ENCODE measurements at regions not wholly inside any gene's neighbourhood (a gene's known extent, or its start where the extent isn't known, plus 50 kb on each side); places are given as distances from the start of the nearest gene placed in this dataset.

DNA sequence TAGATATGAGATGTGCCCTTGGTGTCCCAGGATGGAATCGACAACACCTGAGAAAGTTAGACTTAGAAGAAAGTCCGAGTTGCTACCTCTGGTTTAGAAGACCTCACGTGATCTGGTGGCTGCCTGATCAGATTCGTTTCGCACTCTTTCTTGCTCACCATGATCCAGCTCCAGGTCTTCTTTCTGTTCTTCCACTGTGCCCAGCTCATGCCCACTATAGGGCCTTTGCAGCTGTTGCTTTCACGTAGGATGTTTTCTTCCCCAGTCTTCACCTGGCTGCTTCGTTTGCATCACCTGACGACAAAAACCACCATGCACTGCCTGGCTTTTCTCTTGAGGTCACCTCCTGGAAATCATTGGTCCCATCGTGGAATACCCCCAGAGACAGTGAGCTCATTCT, 311.1 kb downstream of the PRDM2 start:
- TF ChIP-seq CTCF (IDR thresholded peaks at IDR 0.05; ENCODE audit: low read depth, low read length): no peak
- no peak overlapping the region for H3K4me3 ChIP-seq (ENCODE audit: low read depth, low read length)

DNA sequence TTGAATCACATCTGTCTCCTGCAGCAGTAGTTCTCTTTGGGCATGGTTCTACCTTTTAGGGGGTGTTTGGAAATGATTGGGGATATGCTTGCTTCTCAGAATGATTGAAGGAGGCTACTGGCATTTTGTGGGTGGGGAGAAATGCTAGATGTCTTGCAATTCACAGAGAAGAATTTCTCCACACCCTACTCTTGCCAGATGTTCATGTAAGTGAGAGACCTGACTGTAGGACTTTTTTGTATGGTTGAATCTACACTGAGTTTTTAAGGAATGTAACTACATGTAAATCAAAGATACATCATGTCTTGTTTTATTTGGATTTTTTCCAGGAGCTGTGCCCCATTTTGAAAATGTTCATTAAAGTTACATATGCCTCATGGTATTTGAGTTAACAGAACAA, 311.9 kb downstream of the PRDM2 start:
- H3K4me3 ChIP-seq (ENCODE audit: low read depth, low read length): no peak overlapping the region
- TF ChIP-seq CTCF (IDR thresholded peaks at IDR 0.05; ENCODE audit: low read depth, low read length): no peak

DNA sequence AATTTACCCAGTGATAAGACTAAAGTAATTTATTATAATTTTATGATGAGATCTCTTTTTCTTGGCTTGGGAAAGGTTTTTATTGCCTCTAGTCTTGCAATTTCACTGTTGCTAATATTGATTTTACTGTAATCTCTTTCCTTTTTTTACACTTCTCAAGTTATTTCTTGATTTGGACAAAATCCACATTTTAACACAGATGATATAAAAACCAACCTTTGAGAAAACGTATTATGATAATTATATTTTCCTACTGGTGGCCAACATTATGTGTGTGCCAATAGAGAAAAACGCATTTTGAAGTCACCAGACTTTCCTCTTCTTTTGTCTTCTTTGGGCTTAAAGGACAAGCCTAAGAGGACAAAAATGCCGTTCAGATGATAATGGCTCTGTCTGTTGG, 314.9 kb downstream of the PRDM2 start:
- no peak for TF ChIP-seq CTCF (IDR thresholded peaks at IDR 0.05; ENCODE audit: low read depth, low read length)
- no peak overlapping the region for H3K4me3 ChIP-seq (ENCODE audit: low read depth, low read length)

GRCh38 chr1:14015917-14016316, 315.9 kb downstream of the PRDM2 start:
- TF ChIP-seq CTCF (IDR thresholded peaks at IDR 0.05; ENCODE audit: low read depth, low read length): no peak
- H3K4me3 ChIP-seq (ENCODE audit: low read depth, low read length): no peak overlapping the region

GRCh38 chr1:14017531-14017961, 317.6 kb downstream of the PRDM2 start:
- no peak for TF ChIP-seq CTCF (IDR thresholded peaks at IDR 0.05; ENCODE audit: low read depth, low read length)
- no peak overlapping the region for H3K4me3 ChIP-seq (ENCODE audit: low read depth, low read length)

GRCh38 chr1:14019461-14019860, 319.5 kb downstream of the PRDM2 start:
- no peak for TF ChIP-seq CTCF (IDR thresholded peaks at IDR 0.05; ENCODE audit: low read depth, low read length)

GRCh38 chr1:14020006-14020405, 320.0 kb downstream of the PRDM2 start:
- H3K4me3 ChIP-seq (ENCODE audit: low read depth, low read length): no peak overlapping the region
- TF ChIP-seq CTCF (IDR thresholded peaks at IDR 0.05; ENCODE audit: low read depth, low read length): no peak

More at GRCh38 chr1:14019461-14019860, 319.5 kb downstream of the PRDM2 start:
- H3K4me3 ChIP-seq (ENCODE audit: low read depth, low read length): no peak overlapping the region
